ENCODE measurements at regions not wholly inside any gene's neighbourhood (a gene's known extent, or its start where the extent isn't known, plus 50 kb on each side); places are given as distances from the start of the nearest gene placed in this dataset.
"Not testable (repeated sequence)": the region's sequence is repeated elsewhere in the genome, so short reads cannot be mapped to it uniquely, and the experiment has no call there.

DNA sequence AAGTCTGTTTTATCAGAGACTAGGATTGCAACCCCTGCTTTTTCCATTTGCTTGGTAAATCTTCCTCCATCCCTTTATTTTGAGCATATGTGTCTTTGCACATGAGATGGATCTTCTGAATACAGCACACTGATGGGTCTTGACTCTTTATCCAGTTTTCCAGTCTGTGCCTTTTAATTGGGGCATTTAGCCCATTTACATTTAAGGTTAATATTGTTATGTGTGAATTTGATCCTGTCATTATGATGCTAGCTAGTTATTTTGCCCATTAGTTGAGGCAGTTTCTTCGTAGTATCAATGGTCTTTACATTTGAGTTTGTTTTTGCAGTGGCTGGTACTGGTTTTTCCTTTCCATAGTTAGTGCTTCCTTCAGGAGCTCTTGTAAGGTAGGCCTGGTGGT, 120.6 kb upstream of the TNP1 start:
- not testable (repeated sequence) for TF ChIP-seq ZNF292 (CRISPR knock-in tag; IDR thresholded peaks at IDR 0.05; ENCODE audit: borderline replicate concordance, low read depth); TCF7L2 (IDR thresholded peaks at IDR 0.05; ENCODE audit: low read depth, low read length); POLR2A (IDR thresholded peaks at IDR 0.05; ENCODE audit: insufficient read depth in 1 of 2, low read depth in 2 of 2, low read length in 2 of 2); JUNB (CRISPR knock-in tag; IDR thresholded peaks at IDR 0.05; ENCODE audit: borderline replicate concordance); NFATC3 (CRISPR knock-in tag; IDR thresholded peaks at IDR 0.05); POLR2AphosphoS5 (IDR thresholded peaks at IDR 0.05; ENCODE audit: low read depth, low read length); HMG20A (CRISPR knock-in tag; IDR thresholded peaks at IDR 0.05; ENCODE audit: borderline replicate concordance); ZFX (CRISPR knock-in tag; IDR thresholded peaks at IDR 0.05; ENCODE audit: low read depth); ZNF331 (CRISPR knock-in tag; IDR thresholded peaks at IDR 0.05); RNF2 (conservative IDR thresholded peaks at IDR 0.05; ENCODE audit: low read depth)
- TF ChIP-seq, protein P1, sequence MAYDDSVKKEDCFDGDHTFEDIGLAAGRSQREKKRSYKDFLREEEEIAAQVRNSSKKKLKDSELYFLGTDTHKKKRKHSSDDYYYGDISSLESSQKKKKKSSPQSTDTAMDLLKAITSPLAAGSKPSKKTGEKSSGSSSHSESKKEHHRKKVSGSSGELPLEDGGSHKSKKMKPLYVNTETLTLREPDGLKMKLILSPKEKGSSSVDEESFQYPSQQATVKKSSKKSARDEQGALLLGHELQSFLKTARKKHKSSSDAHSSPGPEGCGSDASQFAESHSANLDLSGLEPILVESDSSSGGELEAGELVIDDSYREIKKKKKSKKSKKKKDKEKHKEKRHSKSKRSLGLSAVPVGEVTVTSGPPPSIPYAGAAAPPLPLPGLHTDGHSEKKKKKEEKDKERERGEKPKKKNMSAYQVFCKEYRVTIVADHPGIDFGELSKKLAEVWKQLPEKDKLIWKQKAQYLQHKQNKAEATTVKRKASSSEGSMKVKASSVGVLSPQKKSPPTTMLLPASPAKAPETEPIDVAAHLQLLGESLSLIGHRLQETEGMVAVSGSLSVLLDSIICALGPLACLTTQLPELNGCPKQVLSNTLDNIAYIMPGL (CRISPR knock-in tag; IDR thresholded peaks at IDR 0.05; ENCODE audit: borderline replicate concordance in 1 of 2, low read depth in 1 of 2): not testable (repeated sequence)
- TF ChIP-seq, protein P2, sequence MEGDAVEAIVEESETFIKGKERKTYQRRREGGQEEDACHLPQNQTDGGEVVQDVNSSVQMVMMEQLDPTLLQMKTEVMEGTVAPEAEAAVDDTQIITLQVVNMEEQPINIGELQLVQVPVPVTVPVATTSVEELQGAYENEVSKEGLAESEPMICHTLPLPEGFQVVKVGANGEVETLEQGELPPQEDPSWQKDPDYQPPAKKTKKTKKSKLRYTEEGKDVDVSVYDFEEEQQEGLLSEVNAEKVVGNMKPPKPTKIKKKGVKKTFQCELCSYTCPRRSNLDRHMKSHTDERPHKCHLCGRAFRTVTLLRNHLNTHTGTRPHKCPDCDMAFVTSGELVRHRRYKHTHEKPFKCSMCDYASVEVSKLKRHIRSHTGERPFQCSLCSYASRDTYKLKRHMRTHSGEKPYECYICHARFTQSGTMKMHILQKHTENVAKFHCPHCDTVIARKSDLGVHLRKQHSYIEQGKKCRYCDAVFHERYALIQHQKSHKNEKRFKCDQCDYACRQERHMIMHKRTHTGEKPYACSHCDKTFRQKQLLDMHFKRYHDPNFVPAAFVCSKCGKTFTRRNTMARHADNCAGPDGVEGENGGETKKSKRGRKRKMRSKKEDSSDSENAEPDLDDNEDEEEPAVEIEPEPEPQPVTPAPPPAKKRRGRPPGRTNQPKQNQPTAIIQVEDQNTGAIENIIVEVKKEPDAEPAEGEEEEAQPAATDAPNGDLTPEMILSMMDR (CRISPR knock-in tag; IDR thresholded peaks at IDR 0.05): not testable (repeated sequence)
